HG03460 (cell line): ENCODE measurements at regions not wholly inside any gene's neighbourhood (a gene's known extent, or its start where the extent isn't known, plus 50 kb on each side); places are given as distances from the start of the nearest gene placed in this dataset.

Experiments used
- ATAC-seq: cut with Tn5 transposase; IDR thresholded peaks from one replicate; pipeline ENCODE4 v1.9.1; 2021; ENCODE audit not compliant: unreplicated experiment

- ATAC-seq, result no peak
Observed at GRCh38 chr5:128665747-128666355, 127.8 kb upstream of the FBN2 start.

DNA sequence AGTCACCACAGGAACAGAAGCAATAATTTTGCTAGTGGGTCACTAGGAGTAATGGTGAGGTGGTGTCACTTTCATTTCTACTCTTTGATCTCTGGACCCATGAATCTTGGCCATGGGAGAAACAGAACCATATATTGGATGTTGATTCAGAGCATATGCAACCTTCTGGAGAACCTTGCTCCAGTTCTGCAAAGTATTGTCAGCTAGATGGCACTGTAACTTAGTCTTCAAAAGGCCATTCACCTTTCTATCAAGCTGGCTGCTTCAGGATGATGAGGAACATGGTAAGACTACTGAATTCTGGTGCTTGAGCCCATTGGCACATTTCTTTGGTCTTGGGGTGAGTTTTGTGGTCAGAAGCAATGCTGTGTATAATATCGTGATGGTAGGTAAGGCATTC, 129.1 kb upstream of the FBN2 start:
- ATAC-seq, result no peak

DNA sequence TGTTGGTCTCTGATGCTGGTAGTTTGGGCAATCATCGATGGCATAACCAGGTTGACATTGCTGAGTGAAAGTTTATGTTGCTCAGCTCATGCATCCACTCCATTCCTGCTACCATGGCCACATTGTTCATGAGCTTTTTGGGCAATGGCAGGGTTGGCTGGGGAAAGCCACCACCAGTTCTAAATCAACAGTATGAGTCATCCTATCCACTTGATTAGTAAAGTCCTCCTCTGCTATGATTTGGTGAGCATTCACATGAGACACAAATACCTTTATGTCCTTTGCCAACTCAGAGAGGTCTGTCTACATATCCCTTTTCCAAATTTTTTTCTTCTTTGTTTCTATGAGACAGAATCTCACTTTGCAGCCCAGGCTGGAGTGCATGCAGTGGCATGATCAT, 129.7 kb upstream of the FBN2 start:
- no peak for ATAC-seq

- ATAC-seq, result no peak
Observed at GRCh38 chr5:128668921-128669320, 130.9 kb upstream of the FBN2 start.

GRCh38 chr5:128669803-128670202, 131.8 kb upstream of the FBN2 start:
- ATAC-seq, result no peak

DNA sequence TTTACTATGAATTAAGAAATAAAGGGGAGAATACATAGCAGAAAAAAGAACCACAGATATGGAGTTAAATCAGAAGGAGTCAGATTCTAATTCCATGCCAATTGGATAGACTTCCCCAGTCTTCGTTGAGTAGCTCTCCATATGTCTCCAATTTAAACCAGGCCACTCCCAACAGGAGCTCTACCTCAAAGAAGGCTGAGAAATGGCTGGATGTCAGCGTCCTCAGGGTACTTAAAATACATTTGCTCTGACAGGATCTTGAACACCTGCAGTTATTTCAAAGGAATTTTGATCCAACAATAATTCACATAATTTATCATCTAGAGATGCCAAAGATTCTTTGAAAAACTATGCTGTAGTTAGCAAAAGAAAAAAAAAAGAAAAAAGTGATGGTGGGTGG, 133.9 kb upstream of the FBN2 start:
- ATAC-seq, result no peak

GRCh38 chr5:128673000-128673399, 135.0 kb upstream of the FBN2 start:
- ATAC-seq, result no peak

- no peak for ATAC-seq
Observed at GRCh38 chr5:128673411-128673957, 135.4 kb upstream of the FBN2 start.

GRCh38 chr5:128673970-128674369, 135.9 kb upstream of the FBN2 start:
- ATAC-seq, result no peak

DNA sequence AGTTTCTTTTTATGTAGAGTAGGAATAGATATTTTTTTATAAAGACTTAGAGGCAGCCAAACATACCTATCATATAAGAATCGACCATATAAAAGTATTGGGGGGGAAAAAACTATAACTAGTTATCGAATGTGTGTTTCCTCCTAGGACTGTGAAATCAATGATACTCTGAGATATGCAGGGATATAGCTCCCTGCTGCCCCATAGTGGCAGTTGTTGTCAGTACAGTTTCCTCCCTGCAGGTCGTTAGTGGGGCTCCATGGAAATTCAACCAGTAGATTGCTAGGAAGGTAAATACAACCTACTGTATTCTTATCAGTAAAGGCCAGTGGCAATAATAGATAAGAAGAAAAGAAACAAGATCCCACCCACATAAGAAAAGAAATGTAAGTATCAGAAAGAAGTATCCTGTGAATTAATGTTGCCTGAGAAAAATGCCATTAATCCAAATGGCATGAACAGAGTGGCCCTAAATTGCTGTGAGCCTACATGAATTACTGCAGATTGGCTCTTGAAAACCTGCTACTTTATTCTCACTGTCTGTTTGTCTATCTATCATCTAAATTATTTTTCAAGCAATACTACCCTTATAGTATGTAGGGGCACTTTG, 136.9 kb upstream of the FBN2 start:
- peak; percentile 91 for ATAC-seq

DNA sequence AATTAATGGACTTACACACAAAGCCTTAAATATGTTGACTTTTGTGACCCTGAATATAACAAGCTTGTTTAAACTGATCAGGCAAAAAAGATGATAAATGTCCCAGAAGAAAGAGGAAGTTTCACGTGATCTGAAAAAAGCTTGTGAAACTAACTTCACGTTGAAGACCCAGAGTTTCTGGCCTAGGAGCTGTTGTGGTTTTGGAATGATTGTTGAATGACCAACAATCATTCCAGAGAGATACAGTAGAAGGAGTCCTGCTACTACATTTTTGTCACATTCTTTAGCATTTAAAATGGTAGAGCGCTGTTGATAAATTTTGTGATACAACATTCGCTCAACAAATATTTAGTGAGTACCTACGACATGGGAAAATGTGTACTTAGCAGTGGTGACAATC, 143.1 kb upstream of the FBN2 start:
- no peak for ATAC-seq

DNA sequence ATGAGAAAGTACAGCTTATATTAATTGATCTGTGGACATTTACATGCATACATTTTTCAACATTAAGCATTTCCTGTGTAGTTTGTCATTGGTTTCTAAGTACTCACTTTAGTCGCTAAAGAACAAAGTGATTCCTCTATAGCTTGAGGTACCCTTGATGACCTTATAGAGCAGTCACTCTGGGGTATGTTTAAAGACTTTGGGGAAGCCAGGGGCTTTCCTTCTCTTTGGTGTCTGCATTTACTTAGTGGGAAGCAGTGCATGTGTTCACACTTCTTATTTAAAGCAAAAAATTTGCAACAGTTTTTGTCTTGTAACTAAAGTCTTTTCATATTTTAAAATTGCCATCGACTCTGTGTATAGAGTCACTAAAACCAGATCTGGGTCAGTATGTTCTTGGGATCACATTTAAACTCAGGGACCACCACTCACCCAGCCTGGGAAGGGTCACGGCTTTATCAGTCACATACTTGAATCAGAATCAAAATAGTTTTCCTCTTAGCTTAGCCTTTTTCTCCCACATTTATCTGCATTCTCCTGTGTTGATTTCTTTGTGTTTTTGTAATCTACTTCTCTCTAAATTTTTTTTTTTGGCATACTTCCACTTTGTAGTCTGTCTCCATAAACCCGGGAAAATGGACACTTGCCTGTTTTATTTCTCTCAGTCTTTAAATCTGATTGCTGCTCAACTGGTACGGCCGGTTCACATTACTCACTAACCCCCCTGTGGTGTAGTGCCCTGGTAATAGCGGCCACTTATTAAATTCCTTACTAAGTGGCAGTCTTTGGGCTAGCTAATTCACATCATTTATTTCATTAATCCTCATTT, 143.9 kb upstream of the FBN2 start:
- no peak for ATAC-seq

DNA sequence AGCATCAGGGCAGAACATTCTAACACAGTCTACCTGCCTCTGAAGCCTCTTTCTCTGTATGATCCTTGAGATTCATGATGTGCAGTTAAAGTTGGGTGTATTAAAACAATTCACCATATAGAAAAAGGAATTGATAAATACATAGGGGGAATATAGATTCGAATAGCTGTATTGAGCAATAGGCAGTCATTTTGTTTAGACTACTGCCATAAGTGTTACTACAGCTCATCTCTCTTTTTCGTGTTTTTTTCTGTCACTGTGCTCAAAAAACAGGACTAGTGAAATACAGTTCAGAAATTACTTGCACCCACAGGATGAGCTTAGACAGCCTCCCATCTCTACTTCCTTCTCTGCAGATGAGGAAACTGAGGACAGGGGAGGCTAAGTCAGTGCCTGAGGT, 144.6 kb upstream of the FBN2 start:
- ATAC-seq, result no peak

DNA sequence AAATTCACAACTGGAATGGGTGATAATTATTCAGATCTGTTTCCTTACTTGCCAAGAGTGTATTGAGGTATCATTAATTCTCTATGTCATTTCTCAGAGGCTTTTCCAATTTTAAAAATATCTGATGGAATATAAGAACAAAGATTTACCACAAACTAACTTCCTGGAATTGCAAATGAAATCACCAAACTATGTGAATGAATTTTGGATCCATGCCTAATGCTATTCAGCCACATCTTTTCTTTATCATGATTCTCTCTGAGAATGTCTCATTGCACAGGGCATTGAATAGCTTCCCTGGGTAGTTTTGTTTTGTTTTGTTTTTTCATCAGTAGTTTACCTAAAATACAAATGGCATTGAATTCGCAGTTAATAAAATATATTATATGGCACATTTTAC, 146.9 kb upstream of the FBN2 start:
- no peak for ATAC-seq

GRCh38 chr5:128687930-128688329, 149.9 kb upstream of the FBN2 start:
- ATAC-seq, result no peak

- no peak for ATAC-seq
Observed at GRCh38 chr5:128693764-128694163, 155.7 kb upstream of the FBN2 start.

DNA sequence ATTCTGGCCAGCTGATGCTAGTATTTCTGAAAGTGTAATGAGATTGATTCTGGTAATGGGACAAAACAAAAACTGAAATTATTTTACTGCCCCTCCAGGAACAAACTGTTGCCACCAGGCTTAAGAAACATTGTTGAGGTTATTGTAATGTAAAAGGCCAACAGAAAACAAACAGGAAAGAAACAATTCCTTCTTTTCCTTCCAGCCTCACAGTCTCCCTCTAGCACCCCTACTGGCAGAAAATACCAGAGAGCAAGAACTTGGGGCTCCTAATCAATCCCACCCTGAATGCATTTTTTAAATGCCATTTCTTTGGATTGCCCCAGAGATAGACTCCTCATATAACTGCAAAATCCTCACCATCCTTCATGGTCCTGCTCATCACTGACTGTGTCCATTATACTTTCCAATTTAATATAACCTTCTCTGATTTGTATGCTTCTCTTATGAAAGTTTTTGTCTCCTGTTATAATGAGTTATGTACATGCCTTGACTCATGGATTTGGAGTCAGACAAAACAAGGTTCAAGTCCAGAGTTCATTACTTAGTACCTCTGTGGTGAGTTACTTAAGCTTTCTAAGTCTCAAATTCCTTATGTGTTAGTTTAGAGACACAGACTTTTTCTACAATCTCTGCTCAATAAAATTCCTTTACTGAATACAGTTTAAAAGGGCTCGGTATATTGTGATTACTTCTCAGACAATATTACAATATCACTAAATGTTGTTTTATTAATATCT, 157.9 kb upstream of the FBN2 start:
- no peak for ATAC-seq

DNA sequence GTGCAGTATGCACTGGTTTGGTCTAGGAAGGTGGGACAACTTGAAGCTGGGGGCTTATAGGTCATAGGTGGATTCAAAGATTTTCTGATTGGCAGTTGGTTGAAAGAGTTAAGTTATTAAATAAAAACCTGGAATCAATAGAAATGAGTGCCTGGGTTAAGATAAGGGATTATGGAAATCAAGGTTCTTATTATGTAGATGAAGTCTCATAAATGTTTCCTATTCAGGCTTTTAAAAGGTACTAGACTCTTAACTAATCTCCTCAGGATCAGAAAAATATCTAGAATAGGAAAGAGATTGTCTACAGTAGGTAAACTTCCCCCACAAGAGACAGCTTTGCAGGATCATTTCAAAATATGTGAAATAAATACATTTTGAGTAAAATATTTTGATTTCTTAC, 163.3 kb upstream of the FBN2 start:
- no peak for ATAC-seq

GRCh38 chr5:128703322-128703721, 165.3 kb upstream of the FBN2 start:
- no peak for ATAC-seq

DNA sequence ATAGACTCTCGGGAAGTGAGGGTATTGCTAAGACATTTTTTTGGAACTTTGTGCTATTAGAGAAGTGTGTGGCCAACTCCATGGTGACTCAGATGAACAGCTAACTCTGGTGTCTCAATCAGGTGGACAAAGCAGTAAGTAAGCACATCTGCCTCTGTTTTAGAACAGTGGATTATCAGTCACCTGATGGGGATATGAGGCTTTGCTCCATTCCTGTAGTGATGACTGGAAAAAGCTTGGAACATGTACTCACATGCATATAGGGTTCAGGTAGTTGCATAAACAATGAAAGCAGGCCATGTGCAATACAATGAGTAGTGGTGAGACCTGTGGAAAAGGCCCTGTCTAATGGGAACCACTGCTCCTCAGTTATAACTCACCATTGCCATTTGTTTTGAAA, 168.2 kb upstream of the FBN2 start:
- no peak for ATAC-seq

GRCh38 chr5:128708841-128709240, 170.8 kb upstream of the FBN2 start:
- ATAC-seq, result no peak
